RWPE2 (cell line): ENCODE measurements at regions not wholly inside any gene's neighbourhood (a gene's known extent, or its start where the extent isn't known, plus 50 kb on each side); places are given as distances from the start of the nearest gene placed in this dataset.

Experiments
- ATAC-seq: fragments of 200-7000 bp; cut with Tn5 transposase; 3 replicates; pipeline ENCODE4 v1.9.1; 2021; ENCODE audit warnings: low read depth
- DNase-seq: peaks from one replicate; pipeline ENCODE4 v3.0.0-alpha.2; 2020; ENCODE audit warnings: low spot score
- H3K27ac ChIP-seq: fragments of 450-650 bp; 2 replicates; pipeline ENCODE4 v1.5.1; 2017; ENCODE audit warnings: mild to moderate bottlenecking; ENCODE audit not compliant: poor library complexity, severe bottlenecking
- H3K27me3 ChIP-seq: fragments of 250-450 bp; sonication (Bioruptor Pico); 2 replicates; pipeline ENCODE4 v1.5.1; 2021; ENCODE audit warnings: mild to moderate bottlenecking, moderate library complexity; ENCODE audit not compliant: insufficient read depth, poor library complexity, severe bottlenecking
- H3K36me3 ChIP-seq: fragments of 250-450 bp; sonication (Bioruptor Pico); 2 replicates; pipeline ENCODE4 v1.5.1; 2020; ENCODE audit warnings: low read depth, mild to moderate bottlenecking, moderate library complexity
- H3K4me1 ChIP-seq: fragments of 250-450 bp; sonication (Bioruptor Pico); 2 replicates; pipeline ENCODE4 v1.5.1; 2021; ENCODE audit warnings: mild to moderate bottlenecking, moderate library complexity; ENCODE audit not compliant: insufficient read depth, poor library complexity, severe bottlenecking
- H3K4me3 ChIP-seq: fragments of 250-450 bp; sonication (Bioruptor Pico); 2 replicates; pipeline ENCODE4 v1.5.1; 2021; ENCODE audit warnings: mild to moderate bottlenecking, moderate library complexity; ENCODE audit not compliant: severe bottlenecking
- H3K9me3 ChIP-seq: fragments of 250-450 bp; sonication (Bioruptor Pico); 2 replicates; pipeline ENCODE4 v1.5.1; 2021; ENCODE audit warnings: mild to moderate bottlenecking, moderate library complexity; ENCODE audit not compliant: severe bottlenecking
- CTCF ChIP-seq: fragments of 450-650 bp; IDR thresholded peaks from one replicate; pipeline ENCODE4 v1.5.1; 2017; ENCODE audit warnings: mild to moderate bottlenecking, moderate library complexity; ENCODE audit not compliant: poor library complexity, severe bottlenecking

GRCh38 chr4:16290681-16291420 lies 64.6 kb upstream of the TAPT1 start:
- no peak for DNase-seq

GRCh38 chr4:16289897-16290554 lies 63.8 kb upstream of the TAPT1 start:
- DNase-seq (no peak), ATAC-seq (peak; percentile 52; the same call in 1 of the 3 replicates)
- H3K4me3 ChIP-seq = no peak overlapping the region
- H3K36me3 ChIP-seq = no peaks in the 10 kb centered on the region
- TF ChIP-seq CTCF = peak; percentile 83
- H3K27me3 ChIP-seq = no peaks in the 10 kb centered on the region
- no peaks in the 10 kb centered on the region for H3K4me1 ChIP-seq
- H3K9me3 ChIP-seq = no peaks in the 10 kb centered on the region
- no peak overlapping the region for H3K27ac ChIP-seq

More at GRCh38 chr4:16290681-16291420, 64.6 kb upstream of the TAPT1 start:
- Histone ChIP-seq H3K4me1 (no peaks in the 10 kb centered on the region), H3K27me3 (no peaks in the 10 kb centered on the region), H3K27ac (no peak overlapping the region), H3K4me3 (no peak overlapping the region), H3K9me3 (no peaks in the 10 kb centered on the region), H3K36me3 (no peaks in the 10 kb centered on the region)
- no peak for ATAC-seq
- no peak for TF ChIP-seq CTCF

- no peak for TF ChIP-seq CTCF
- H3K27ac ChIP-seq = no peak overlapping the region
- H3K9me3 ChIP-seq = peaks cover 4% of the 10 kb centered on the region
- ATAC-seq = no peak
- no peaks in the 10 kb centered on the region for H3K36me3 ChIP-seq
- no peak for DNase-seq
- no peak overlapping the region for H3K4me3 ChIP-seq
- H3K27me3 ChIP-seq = no peaks in the 10 kb centered on the region
- no peaks in the 10 kb centered on the region for H3K4me1 ChIP-seq
These were observed 57.8 kb upstream of the TAPT1 start for GRCh38 chr4:16284050-16284449.

GRCh38 chr4:16278178-16278577 lies 51.9 kb upstream of the TAPT1 start:
- Histone ChIP-seq H3K4me3 (no peak overlapping the region), H3K4me1 (no peaks in the 10 kb centered on the region), H3K9me3 (no peaks in the 10 kb centered on the region), H3K27me3 (no peaks in the 10 kb centered on the region), H3K27ac (no peak overlapping the region), H3K36me3 (no peaks in the 10 kb centered on the region)
- ATAC-seq (no peak), DNase-seq (no peak)
- TF ChIP-seq CTCF = no peak
